ENCODE measurements at regions not wholly inside any gene's neighbourhood (a gene's known extent, or its start where the extent isn't known, plus 50 kb on each side); places are given as distances from the start of the nearest gene placed in this dataset.

DNA sequence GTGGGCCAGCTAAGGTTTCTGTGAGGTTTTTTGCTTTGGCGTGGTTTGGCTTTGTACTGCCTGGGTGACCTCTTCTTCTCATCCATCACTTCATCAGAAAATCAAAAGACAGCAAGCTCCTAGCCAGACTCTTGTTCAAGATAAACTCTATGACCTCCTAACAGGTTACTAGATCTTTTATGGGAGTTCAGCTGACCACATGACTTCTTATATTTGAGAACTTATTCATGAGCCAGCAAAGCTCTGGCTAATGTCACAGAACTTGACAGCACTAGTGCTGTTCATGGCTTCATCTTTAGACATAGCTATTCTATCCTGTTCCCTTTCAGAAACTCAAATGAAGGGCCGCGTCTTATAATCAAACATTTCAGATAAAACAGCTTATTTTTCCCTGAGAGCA, 527.1 kb upstream of the GOLIM4 start:
- no peak for TF ChIP-seq CTCF (IDR thresholded peaks at IDR 0.05; ENCODE audit: low read depth, low read length)
- no peak for DNase-seq (ENCODE audit: extremely low read depth, low read depth)

GRCh38 chr3:168620854-168621253, 525.1 kb upstream of the GOLIM4 start:
- no peak for DNase-seq (ENCODE audit: extremely low read depth, low read depth)
- TF ChIP-seq CTCF (IDR thresholded peaks at IDR 0.05; ENCODE audit: low read depth, low read length), result peak; percentile 28

DNA sequence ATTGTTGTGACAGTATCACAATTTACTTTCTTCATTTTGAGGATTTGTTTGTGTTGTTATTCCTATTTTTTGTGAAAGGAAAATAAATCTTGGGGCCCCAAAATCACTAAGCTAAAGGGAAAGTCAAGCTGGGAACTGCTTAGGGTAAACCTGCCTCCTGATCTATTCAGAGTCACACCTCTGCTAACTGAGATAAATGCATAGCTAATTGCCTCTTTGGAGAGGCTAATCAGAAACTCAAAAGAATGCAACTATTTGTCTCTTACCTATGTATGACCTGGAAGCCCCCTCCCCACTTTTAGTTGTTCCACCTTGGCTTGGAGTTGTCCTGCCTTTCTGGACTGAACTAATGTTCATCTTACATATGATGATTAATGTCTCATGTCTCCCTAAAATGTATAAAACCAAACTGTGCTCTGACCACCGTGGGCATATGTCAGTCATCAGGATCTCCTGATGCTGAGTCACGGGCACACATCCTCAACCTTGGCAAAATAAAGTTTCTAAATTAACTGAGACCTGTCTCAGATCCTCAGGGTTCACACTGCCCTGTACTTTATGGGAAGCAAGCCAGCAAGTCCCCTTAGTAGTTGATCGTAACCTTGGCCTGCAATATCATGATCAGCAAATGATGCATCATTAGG, 523.2 kb upstream of the GOLIM4 start:
- no peak for TF ChIP-seq CTCF (IDR thresholded peaks at IDR 0.05; ENCODE audit: low read depth, low read length)

GRCh38 chr3:168617658-168618057, 521.9 kb upstream of the GOLIM4 start:
- no peak for DNase-seq (ENCODE audit: extremely low read depth, low read depth)
- no peak for TF ChIP-seq CTCF (IDR thresholded peaks at IDR 0.05; ENCODE audit: low read depth, low read length)

More for the DNA sequence above, 523.2 kb upstream of the GOLIM4 start:
- no peak for DNase-seq (ENCODE audit: extremely low read depth, low read depth)

- no peak for DNase-seq (ENCODE audit: extremely low read depth, low read depth)
- no peak for TF ChIP-seq CTCF (IDR thresholded peaks at IDR 0.05; ENCODE audit: low read depth, low read length)
These were observed 521.2 kb upstream of the GOLIM4 start for GRCh38 chr3:168616915-168617314.

GRCh38 chr3:168615493-168616020, 519.8 kb upstream of the GOLIM4 start:
- no peak for TF ChIP-seq CTCF (IDR thresholded peaks at IDR 0.05; ENCODE audit: low read depth, low read length)
- DNase-seq (ENCODE audit: extremely low read depth, low read depth), result no peak

- no peak for TF ChIP-seq CTCF (IDR thresholded peaks at IDR 0.05; ENCODE audit: low read depth, low read length)
- DNase-seq (ENCODE audit: extremely low read depth, low read depth), result no peak
These were observed 517.4 kb upstream of the GOLIM4 start for GRCh38 chr3:168613151-168613550.

All from AG09319 (cell line).